SK-N-SH (cell line): ENCODE measurements at regions not wholly inside any gene's neighbourhood (a gene's known extent, or its start where the extent isn't known, plus 50 kb on each side); places are given as distances from the start of the nearest gene placed in this dataset.

Source experiments
- CTCF ChIP-seq: fragments of 200-600 bp; sonication (generic); IDR thresholded peaks from 2 replicates; pipeline ENCODE4 v1.6.1; 2017; ENCODE audit warnings: antibody characterized with exemption, mild to moderate bottlenecking, moderate library complexity
- POLR2AphosphoS5 ChIP-seq: IDR thresholded peaks from 2 replicates; pipeline ENCODE4 v1.6.1; 2012; ENCODE audit warnings: low read depth, low read length
- RCOR1 ChIP-seq: fragments of 150-350 bp; IDR thresholded peaks from 2 replicates; pipeline ENCODE4 v1.6.1; 2017; ENCODE audit warnings: antibody characterized with exemption, low read length
- RFX5 ChIP-seq: IDR thresholded peaks from 2 replicates; pipeline ENCODE4 v1.6.1; 2012; ENCODE audit warnings: mild to moderate bottlenecking, improper control_type of control experiment, low read length
- SMC3 ChIP-seq: IDR thresholded peaks from 2 replicates; pipeline ENCODE4 v1.6.1; 2012; ENCODE audit warnings: low read depth, low read length, improper control_type of control experiment

- TF ChIP-seq CTCF (no peak), SMC3 (no peak), RFX5 (no peak), RCOR1 (no peak), POLR2AphosphoS5 (no peak)
These were observed 233.6 kb upstream of the SORCS1 start for GRCh38 chr10:107398115-107398514.
